PC-3 (cell line): ENCODE measurements at regions not wholly inside any gene's neighbourhood (a gene's known extent, or its start where the extent isn't known, plus 50 kb on each side); places are given as distances from the start of the nearest gene placed in this dataset.

Experiments used
- ATAC-seq: fragments of 200-7000 bp; cut with Tn5 transposase; 2 replicates; pipeline ENCODE4 v1.9.1; 2020; ENCODE audit warnings: mild to moderate bottlenecking, moderate library complexity
- BruUV-seq: library from RNA; stranded (reverse); fragments of 400-500 nt; replicated peaks from 2 replicates; lab custom pipeline; 2021; lab: Mats Ljungman, UMichigan
- CTCF ChIA-PET: fragments of 300-600 bp; sonication (Branson Sonifier 250); formaldehyde crosslinking; loops from one replicate; lab custom pipeline; 2022; ENCODE audit warnings: antibody characterized with exemption; lab: Charles Lee
- POLR2A ChIA-PET: fragments of 300-600 bp; sonication (Branson Sonifier 250); formaldehyde crosslinking; loops from one replicate; lab custom pipeline; 2022; ENCODE audit warnings: antibody characterized with exemption; ENCODE audit not compliant: unreplicated experiment; lab: Charles Lee
- DNase-seq: peaks from one replicate; pipeline ENCODE4 v3.0.0-alpha.2; 2015
- H2AFZ ChIP-seq: fragments of 300-600 bp; sonication (generic); 2 replicates; pipeline ENCODE4 v1.6.0; 2016; ENCODE audit warnings: antibody characterized with exemption, low read length
- H3F3A ChIP-seq: fragments of 300-600 bp; sonication (generic); one replicate; pipeline ENCODE4 v1.6.0; 2017; ENCODE audit warnings: antibody characterized with exemption, low read length, control low read depth, mild to moderate bottlenecking; ENCODE audit not compliant: unreplicated experiment
- H3K27ac ChIP-seq: fragments of 300-600 bp; sonication (generic); 2 replicates; pipeline ENCODE4 v1.5.1; 2016; ENCODE audit warnings: mild to moderate bottlenecking, low read length
- H3K27me3 ChIP-seq: fragments of 300-600 bp; sonication (generic); 2 replicates; pipeline ENCODE4 v1.6.1; 2016; ENCODE audit warnings: low read length, mixed read lengths
- H3K36me3 ChIP-seq: fragments of 300-600 bp; sonication (generic); 2 replicates; pipeline ENCODE4 v1.6.1; 2016; ENCODE audit warnings: low read depth, mixed run types, low read length, mixed read lengths
- H3K4me1 ChIP-seq: fragments of 300-600 bp; sonication (generic); 2 replicates; pipeline ENCODE4 v1.5.1; 2016; ENCODE audit warnings: low read length; ENCODE audit not compliant: insufficient read depth
- H3K4me2 ChIP-seq: fragments of 300-600 bp; sonication (generic); 2 replicates; pipeline ENCODE4 v1.6.0; 2016; ENCODE audit warnings: low read length
- H3K4me3 ChIP-seq: fragments of 300-600 bp; sonication (generic); 2 replicates; pipeline ENCODE4 v1.5.1; 2016; ENCODE audit warnings: mild to moderate bottlenecking, low read length, mixed read lengths
- H3K79me2 ChIP-seq: fragments of 300-600 bp; sonication (generic); 2 replicates; pipeline ENCODE4 v1.6.1; 2017; ENCODE audit warnings: low read length, mixed read lengths
- H3K9ac ChIP-seq: fragments of 300-600 bp; sonication (generic); 2 replicates; pipeline ENCODE4 v1.6.0; 2016; ENCODE audit warnings: mild to moderate bottlenecking, low read length
- H3K9me2 ChIP-seq: fragments of 300-600 bp; sonication (generic); replicated peaks from 2 replicates; pipeline ENCODE4 v1.6.1; 2016; ENCODE audit warnings: mixed run types, low read length, mixed read lengths
- H3K9me3 ChIP-seq: fragments of 300-600 bp; sonication (generic); 2 replicates; pipeline ENCODE4 v1.6.1; 2016; ENCODE audit warnings: low read length, mixed read lengths
- H4K20me1 ChIP-seq: fragments of 300-600 bp; sonication (generic); 2 replicates; pipeline ENCODE4 v1.6.1; 2016; ENCODE audit warnings: low read length, mixed read lengths
- EZH2 ChIP-seq: fragments of 300-600 bp; sonication (generic); IDR thresholded peaks from one replicate; pipeline ENCODE4 v1.6.1; 2017; ENCODE audit warnings: antibody characterized with exemption, mild to moderate bottlenecking, low read length; ENCODE audit not compliant: unreplicated experiment
- EZH2phosphoT487 ChIP-seq: fragments of 300-600 bp; sonication (generic); IDR thresholded peaks from 2 replicates; pipeline ENCODE4 v1.6.1; 2018; ENCODE audit warnings: mild to moderate bottlenecking, antibody characterized with exemption, low read length, borderline replicate concordance
- intact Hi-C: fragments of 100-400 bp; cut with micrococcal nuclease; formaldehyde crosslinking; loops from 2 replicates; pipeline ENCODE4 v1.9.0; 2023
- TF ChIP-seq, protein P1 (sequence below): fragments of 300-600 bp; sonication (generic); conservative IDR thresholded peaks from 2 replicates; pipeline ENCODE4 v1.5.1; 2017; ENCODE audit warnings: antibody characterized with exemption, low read depth, mild to moderate bottlenecking, low read length

DNA sequence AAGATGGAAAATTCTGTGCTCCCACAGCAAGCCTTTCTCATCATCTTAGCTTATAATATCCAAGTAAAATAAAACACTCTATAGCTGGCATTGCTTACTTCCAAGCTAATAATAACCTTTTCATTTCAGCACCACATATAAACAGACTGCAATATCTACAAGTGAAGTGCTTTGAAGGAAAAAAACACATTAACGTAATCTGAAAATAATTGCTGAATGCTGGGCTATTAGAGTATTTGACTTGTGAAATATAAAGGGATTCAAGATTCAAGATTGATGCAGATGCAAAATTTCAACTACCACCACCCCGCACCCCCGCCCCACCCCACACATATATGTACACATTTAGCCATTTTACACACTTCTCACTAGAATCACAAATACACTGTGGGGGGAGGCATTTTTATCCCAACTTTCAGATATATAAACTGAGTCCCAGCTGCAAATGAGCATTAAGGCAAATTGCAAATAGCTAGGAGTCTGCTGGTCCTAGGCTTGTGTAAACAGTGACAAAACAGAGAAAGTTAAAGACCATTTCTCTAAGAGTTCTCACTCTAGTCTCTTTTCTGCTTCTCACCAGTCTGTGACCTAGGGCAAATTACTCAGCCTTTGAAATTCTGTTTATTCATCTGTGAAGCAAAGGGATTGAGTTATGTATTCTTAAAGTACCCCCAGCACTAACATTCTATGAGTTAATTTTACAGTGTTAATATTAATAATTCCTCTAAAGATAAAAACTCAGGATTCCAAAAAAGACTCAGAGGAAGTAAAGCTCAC lies 489.4 kb downstream of the PRELID2 start:
- no peak overlapping the region for H3K4me2 ChIP-seq
- ChIA-PET CTCF (no interaction called here), POLR2A (no interaction called here)
- H3K27me3 ChIP-seq = no peaks in the 10 kb centered on the region
- no peaks in the 10 kb centered on the region for H3K79me2 ChIP-seq
- H3K4me3 ChIP-seq = no peak overlapping the region
- BruUV-seq = no TSS peak
- no peaks in the 10 kb centered on the region; the same call in none of the 2 replicates for H3K4me1 ChIP-seq
- ATAC-seq (no peak), DNase-seq (peak; percentile 8)
- H3K9me2 ChIP-seq = no peaks in the 10 kb centered on the region
- no peak overlapping the region for H3K27ac ChIP-seq
- H3F3A ChIP-seq = no peaks in the 10 kb centered on the region
- intact Hi-C loops = loop anchor here (5.0 kb wide), 1 partner anchor 1143 kb away; no protein-coding TSS in a partner anchor
- H4K20me1 ChIP-seq = no peaks in the 10 kb centered on the region
- H3K9me3 ChIP-seq = no peaks in the 10 kb centered on the region
- TF ChIP-seq EZH2phosphoT487 = no peak
- TF ChIP-seq, protein P1, sequence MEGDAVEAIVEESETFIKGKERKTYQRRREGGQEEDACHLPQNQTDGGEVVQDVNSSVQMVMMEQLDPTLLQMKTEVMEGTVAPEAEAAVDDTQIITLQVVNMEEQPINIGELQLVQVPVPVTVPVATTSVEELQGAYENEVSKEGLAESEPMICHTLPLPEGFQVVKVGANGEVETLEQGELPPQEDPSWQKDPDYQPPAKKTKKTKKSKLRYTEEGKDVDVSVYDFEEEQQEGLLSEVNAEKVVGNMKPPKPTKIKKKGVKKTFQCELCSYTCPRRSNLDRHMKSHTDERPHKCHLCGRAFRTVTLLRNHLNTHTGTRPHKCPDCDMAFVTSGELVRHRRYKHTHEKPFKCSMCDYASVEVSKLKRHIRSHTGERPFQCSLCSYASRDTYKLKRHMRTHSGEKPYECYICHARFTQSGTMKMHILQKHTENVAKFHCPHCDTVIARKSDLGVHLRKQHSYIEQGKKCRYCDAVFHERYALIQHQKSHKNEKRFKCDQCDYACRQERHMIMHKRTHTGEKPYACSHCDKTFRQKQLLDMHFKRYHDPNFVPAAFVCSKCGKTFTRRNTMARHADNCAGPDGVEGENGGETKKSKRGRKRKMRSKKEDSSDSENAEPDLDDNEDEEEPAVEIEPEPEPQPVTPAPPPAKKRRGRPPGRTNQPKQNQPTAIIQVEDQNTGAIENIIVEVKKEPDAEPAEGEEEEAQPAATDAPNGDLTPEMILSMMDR = no peak
- no peak for TF ChIP-seq EZH2
- H3K36me3 ChIP-seq = no peaks in the 10 kb centered on the region
- H2AFZ ChIP-seq = no peak overlapping the region
- no peak overlapping the region for H3K9ac ChIP-seq

DNA sequence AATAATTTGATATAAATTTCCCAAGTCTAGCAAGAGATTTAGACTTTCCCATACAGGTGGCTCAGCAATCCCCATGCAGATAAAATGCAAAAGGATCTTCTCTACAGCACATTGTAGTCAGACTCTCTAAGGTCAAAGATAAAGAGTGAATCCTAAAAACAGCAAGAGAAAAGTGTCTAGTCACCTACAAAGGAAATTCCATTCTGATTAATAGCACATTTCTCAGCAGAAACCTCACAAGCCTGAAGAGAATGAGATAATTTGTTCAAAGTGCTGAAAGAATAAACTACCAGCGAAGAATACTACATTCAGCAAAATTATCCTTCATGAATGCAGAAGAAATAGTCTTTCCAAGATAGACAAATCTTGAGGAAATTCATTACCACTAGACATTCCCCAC lies 493.3 kb downstream of the PRELID2 start:
- Histone ChIP-seq H3K4me1 (no peaks in the 10 kb centered on the region), H3K79me2 (no peaks in the 10 kb centered on the region), H3K27ac (no peak overlapping the region), H3F3A (no peaks in the 10 kb centered on the region), H3K4me2 (no peak overlapping the region), H2AFZ (no peak overlapping the region), H3K36me3 (no peaks in the 10 kb centered on the region), H3K9me2 (no peaks in the 10 kb centered on the region), H3K9me3 (no peaks in the 10 kb centered on the region), H3K27me3 (no peaks in the 10 kb centered on the region), H3K4me3 (no peak overlapping the region), H4K20me1 (no peaks in the 10 kb centered on the region), H3K9ac (no peak overlapping the region)
- DNase-seq = no peak
- no TSS peak for BruUV-seq
- POLR2A ChIA-PET = no interaction called here
- no peak for ATAC-seq
- intact Hi-C loops = no loop called here
- CTCF ChIA-PET = no interaction called here
- TF ChIP-seq EZH2 (no peak), EZH2phosphoT487 (no peak)
- TF ChIP-seq, protein P1 = no peak

DNA sequence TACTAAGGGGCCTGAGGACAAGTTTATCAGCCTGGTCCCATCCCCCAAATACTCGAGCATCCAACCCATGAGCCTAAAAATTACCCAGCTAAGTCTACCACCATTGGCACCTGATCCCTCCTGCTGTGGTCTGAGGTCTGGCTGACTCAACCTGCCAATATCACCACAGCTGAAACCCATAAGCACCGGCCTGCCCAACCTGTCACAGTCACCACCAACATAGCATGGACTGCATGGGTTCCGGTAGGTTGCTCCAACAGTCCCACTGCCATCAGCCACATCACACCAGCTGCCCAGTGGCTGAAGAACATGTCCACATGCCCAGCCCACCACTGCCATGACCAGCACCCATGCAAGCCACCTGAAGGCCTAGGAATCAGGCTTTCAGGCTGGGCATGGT lies 495.0 kb downstream of the PRELID2 start:
- no peak for TF ChIP-seq EZH2
- no peak for TF ChIP-seq EZH2phosphoT487
- TF ChIP-seq, protein P1 = no peak
- intact Hi-C loops = no loop called here
- Histone ChIP-seq H3K9me3 (no peaks in the 10 kb centered on the region), H3K9me2 (no peaks in the 10 kb centered on the region), H3F3A (no peaks in the 10 kb centered on the region), H3K27ac (no peak overlapping the region), H3K4me1 (no peaks in the 10 kb centered on the region), H4K20me1 (no peaks in the 10 kb centered on the region), H3K4me3 (no peak overlapping the region), H3K36me3 (no peaks in the 10 kb centered on the region), H3K4me2 (no peak overlapping the region), H3K79me2 (no peaks in the 10 kb centered on the region), H3K27me3 (no peaks in the 10 kb centered on the region), H2AFZ (no peak overlapping the region), H3K9ac (no peak overlapping the region)
- ATAC-seq (no peak), DNase-seq (no peak)
- ChIA-PET POLR2A (no interaction called here), CTCF (no interaction called here)
- no TSS peak for BruUV-seq
